Body of pancreas (tissue), 4 donors: ENCODE measurements at regions not wholly inside any gene's neighbourhood (a gene's known extent, or its start where the extent isn't known, plus 50 kb on each side); places are given as distances from the start of the nearest gene placed in this dataset.
A peak's percentile ranks its signal among the peaks of the same experiment; 100 is the strongest.

Source experiments
- ATAC-seq: fragments of 150-250 bp; one replicate; pipeline ENCODE4 v1.9.1; 2016
- DNase-seq, 4 donors: peaks; one replicate each; pipeline ENCODE4 v3.0.0-alpha.2; 2019
- H3K27ac ChIP-seq, 4 donors: fragments of 200-600 bp; sonication (generic); 1 replicate in 3 of 4; 2 replicates in 1 of 4; pipeline versions ENCODE4 v1.5.1 to v1.6.1; 2016 to 2019; ENCODE audit warnings: mild to moderate bottlenecking in 1 of 4, mixed read lengths in 1 of 4, moderate library complexity in 1 of 4
- H3K27me3 ChIP-seq, 2 donors: fragments of 200-600 bp; sonication (generic); one replicate each; pipeline ENCODE4 v1.6.0; 2016; ENCODE audit warnings: mild to moderate bottlenecking in 1 of 2
- H3K36me3 ChIP-seq, 2 donors: fragments of 200-600 bp; sonication (generic); replicated peaks in 1 of 2; 2 replicates each; pipeline ENCODE4 v1.5.1; 2016; ENCODE audit warnings: low read depth in 2 of 2; ENCODE audit not compliant: insufficient read depth in 1 of 2
- H3K4me1 ChIP-seq: fragments of 200-600 bp; sonication (generic); one replicate; pipeline ENCODE4 v1.6.0; 2016
- H3K4me3 ChIP-seq, 2 donors: fragments of 200-600 bp; sonication (generic); 1 replicate in 1 of 2; 2 replicates in 1 of 2; pipeline ENCODE4 v1.5.1; 2016 to 2019
- H3K9me3 ChIP-seq, 3 donors: fragments of 200-600 bp; sonication (generic); 1 replicate in 2 of 3; 2 replicates in 1 of 3; pipeline ENCODE4 v1.5.1; 2016
- POLR2A ChIP-seq, 3 donors: fragments of 450-650 bp; IDR thresholded peaks; one replicate each; pipeline ENCODE4 v1.6.1; 2016; ENCODE audit warnings: antibody characterized with exemption in 3 of 3, mild to moderate bottlenecking in 2 of 3
- WGBS, 2 donors: methylation state at CpG; one replicate each; pipeline ENCODE4 v1.1.5; 2017; 5-methylcytosine and 5-hydroxymethylcytosine counted together
- intact Hi-C: fragments of 100-400 bp; cut with DNase I; formaldehyde crosslinking; loops from one replicate; pipeline ENCODE4 v1.15.1; 2023
- TF ChIP-seq, protein P1 (sequence below), 7 experiments: fragments of 450-650 bp in 4 of 7; fragments of 200-600 bp in 3 of 7; sonication (generic) in 3 of 7; IDR thresholded peaks; one replicate each; pipeline ENCODE4 v1.5.1; 2016 to 2019; ENCODE audit warnings: antibody characterized with exemption in 7 of 7

DNA sequence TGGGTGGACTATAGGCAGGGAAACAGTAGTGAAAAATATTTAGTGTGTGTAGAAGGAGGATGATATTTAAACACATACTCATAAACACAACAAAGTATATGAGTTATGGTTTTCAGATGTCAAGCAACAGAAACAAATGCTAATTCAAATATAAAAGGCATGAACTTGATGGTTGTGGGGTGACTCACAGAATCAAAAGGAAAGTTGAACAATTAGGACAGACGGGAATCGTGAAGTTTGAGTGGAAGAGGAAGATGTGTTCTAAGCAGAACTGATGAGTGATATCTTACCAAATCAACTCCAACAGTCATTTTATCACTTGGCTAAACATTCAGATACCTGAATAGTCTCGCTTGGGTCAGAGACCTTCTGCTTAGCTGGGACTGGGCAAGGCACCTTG is 53.6 kb upstream of the ITGA6 start:
- ATAC-seq (no peak), DNase-seq (no peak)
- Histone ChIP-seq H3K27ac (peak overlapping the region; percentile 83 to 91 (median 86)), H3K9me3 (no peaks in the 10 kb centered on the region), H3K27me3 (no peaks in the 10 kb centered on the region), H3K4me1 (peaks cover 42% of the 10 kb centered on the region), H3K36me3 (no peaks in the 10 kb centered on the region), H3K4me3 (no peak overlapping the region)
- WGBS, 2 donors = 56 to 73% methylated on average over 3 of the region's 3 CpGs
- intact Hi-C loops = no loop called here
- no peak for TF ChIP-seq POLR2A (IDR thresholded peaks at IDR 0.05)
- TF ChIP-seq, protein P1, sequence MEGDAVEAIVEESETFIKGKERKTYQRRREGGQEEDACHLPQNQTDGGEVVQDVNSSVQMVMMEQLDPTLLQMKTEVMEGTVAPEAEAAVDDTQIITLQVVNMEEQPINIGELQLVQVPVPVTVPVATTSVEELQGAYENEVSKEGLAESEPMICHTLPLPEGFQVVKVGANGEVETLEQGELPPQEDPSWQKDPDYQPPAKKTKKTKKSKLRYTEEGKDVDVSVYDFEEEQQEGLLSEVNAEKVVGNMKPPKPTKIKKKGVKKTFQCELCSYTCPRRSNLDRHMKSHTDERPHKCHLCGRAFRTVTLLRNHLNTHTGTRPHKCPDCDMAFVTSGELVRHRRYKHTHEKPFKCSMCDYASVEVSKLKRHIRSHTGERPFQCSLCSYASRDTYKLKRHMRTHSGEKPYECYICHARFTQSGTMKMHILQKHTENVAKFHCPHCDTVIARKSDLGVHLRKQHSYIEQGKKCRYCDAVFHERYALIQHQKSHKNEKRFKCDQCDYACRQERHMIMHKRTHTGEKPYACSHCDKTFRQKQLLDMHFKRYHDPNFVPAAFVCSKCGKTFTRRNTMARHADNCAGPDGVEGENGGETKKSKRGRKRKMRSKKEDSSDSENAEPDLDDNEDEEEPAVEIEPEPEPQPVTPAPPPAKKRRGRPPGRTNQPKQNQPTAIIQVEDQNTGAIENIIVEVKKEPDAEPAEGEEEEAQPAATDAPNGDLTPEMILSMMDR (IDR thresholded peaks at IDR 0.05) = no peak

DNA sequence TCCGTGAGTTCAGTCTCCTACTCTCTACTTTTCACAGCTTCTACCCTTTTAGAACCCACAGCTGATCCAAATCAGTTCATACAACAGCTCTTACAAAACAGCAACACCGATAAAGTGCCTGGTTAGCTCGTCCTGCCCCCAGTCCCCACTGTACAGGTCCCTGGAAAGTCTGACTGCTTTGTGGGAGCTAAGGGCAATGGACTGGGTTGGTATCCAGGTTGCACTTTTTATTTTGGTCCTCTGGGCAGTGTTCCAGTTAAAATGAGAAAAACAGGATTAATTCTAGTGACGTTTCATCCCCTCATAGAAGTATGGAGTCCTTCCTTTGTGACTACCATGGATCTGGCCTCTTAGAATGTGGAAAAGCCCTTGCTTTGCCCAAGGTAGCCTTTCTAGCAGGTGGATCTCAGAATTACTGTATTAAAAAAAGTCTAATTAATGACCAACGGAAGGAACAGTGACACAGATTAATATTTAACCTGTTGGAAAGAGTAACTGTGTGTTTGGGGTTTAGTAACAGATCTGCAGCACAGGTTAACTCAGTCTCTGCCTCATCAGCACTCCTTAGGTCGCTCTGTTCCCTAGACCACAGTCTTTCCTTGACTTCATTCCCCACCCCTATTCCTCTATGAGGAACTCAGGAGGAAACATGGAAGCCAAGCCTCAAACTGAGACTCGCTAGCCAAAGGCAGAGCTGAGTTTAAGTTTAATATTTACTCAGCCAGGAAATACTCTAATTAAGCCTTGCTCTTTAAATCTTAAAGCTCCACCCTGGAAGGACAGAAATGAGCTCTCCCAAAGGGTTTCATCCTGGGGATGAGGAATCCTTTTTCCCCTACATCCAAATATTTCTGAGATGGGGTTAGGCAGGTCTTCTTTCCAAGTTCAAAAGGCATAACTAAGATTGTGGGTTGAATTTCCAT is 52.8 kb upstream of the ITGA6 start:
- Histone ChIP-seq H3K27ac (peak overlapping the region; percentile 83 to 91 (median 86)), H3K36me3 (no peaks in the 10 kb centered on the region), H3K9me3 (no peaks in the 10 kb centered on the region), H3K4me1 (peaks cover 42% of the 10 kb centered on the region), H3K4me3 (no peak overlapping the region), H3K27me3 (no peaks in the 10 kb centered on the region)
- ATAC-seq = peak; percentile 73
- WGBS, 2 donors = 17 to 24% methylated on average over 7 of the region's 7 CpGs
- intact Hi-C loops = no loop called here
- TF ChIP-seq, protein P1 (IDR thresholded peaks at IDR 0.05) = no peak
- peak in 2 of 3 donors; percentile 31 to 40 for TF ChIP-seq POLR2A (IDR thresholded peaks at IDR 0.05)
- peak in 2 of 4 donors; percentile 29 to 41 for DNase-seq

DNA sequence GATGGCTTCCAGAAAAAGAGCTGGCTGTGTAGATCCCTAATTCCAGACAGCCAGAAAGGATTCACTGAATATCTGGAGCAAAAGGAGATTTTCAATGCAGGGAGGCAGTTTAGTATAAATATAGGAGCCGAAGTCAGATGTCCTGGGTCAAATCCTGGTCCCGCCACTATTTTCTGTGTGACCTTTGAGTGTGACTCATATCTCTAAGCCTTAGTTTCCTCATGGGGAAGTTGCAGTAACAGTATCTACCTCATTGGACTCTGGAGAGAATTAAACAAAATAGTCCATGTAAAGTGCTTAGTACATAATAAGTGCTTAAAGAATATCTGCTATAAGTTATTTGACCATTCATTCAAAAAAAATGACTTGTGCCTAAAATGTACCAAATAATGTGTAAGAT is 52.1 kb upstream of the ITGA6 start:
- peak; percentile 47 for ATAC-seq
- H3K27ac ChIP-seq = peak overlapping the region; percentile 83 to 91 (median 86)
- H3K27me3 ChIP-seq = no peaks in the 10 kb centered on the region
- peak in 1 of 4 donors; percentile 49 for DNase-seq
- intact Hi-C loops = no loop called here
- no peaks in the 10 kb centered on the region for H3K9me3 ChIP-seq
- no peak overlapping the region for H3K4me3 ChIP-seq
- H3K36me3 ChIP-seq = no peaks in the 10 kb centered on the region
- WGBS, 2 donors = 18 to 21% methylated on average over 2 of the region's 2 CpGs
- peaks cover 46% of the 10 kb centered on the region for H3K4me1 ChIP-seq
- TF ChIP-seq POLR2A (IDR thresholded peaks at IDR 0.05) = no peak
- TF ChIP-seq, protein P1 (IDR thresholded peaks at IDR 0.05) = no peak

DNA sequence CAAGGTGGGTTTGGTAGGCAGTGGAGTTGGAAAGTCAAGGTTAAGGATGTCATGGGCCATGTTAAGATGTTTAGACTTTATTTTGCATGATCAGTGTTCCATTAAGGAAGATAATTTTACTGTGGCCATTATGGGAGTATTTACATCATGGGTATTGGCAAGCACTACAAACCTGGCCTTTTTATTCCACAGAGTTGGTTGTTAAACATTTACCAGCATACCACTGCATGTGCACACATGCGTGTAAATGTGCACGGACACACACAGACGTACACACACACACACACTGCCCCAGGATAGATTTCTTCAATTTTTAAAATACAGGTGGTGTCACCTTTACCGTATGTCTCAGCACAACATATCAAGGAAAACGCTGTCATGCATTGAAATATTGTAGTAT is 51.4 kb upstream of the ITGA6 start:
- 41 to 48% methylated on average over 5 of the region's 5 CpGs for WGBS, 2 donors
- Histone ChIP-seq H3K36me3 (no peaks in the 10 kb centered on the region), H3K4me1 (peaks cover 54% of the 10 kb centered on the region), H3K27ac (peak overlapping the region; percentile 83 to 91 (median 86)), H3K9me3 (no peaks in the 10 kb centered on the region), H3K4me3 (no peak overlapping the region), H3K27me3 (no peaks in the 10 kb centered on the region)
- TF ChIP-seq POLR2A (IDR thresholded peaks at IDR 0.05) = no peak
- TF ChIP-seq, protein P1 (IDR thresholded peaks at IDR 0.05) = no peak
- intact Hi-C loops = no loop called here
- ATAC-seq (no peak), DNase-seq (no peak)
